C4-2B (cell line): ENCODE measurements at regions not wholly inside any gene's neighbourhood (a gene's known extent, or its start where the extent isn't known, plus 50 kb on each side); places are given as distances from the start of the nearest gene placed in this dataset.

Experiments
- H3K27ac ChIP-seq: fragments of 450-650 bp; 2 replicates; pipeline ENCODE4 v1.5.1; 2017
- ZFX ChIP-seq: fragments of 450-650 bp; IDR thresholded peaks from 2 replicates; pipeline ENCODE4 v1.6.1; 2017
- TF ChIP-seq, protein P1 (sequence below): fragments of 450-650 bp; conservative IDR thresholded peaks from 2 replicates; pipeline ENCODE4 v1.5.1; 2017; ENCODE audit warnings: mild to moderate bottlenecking

DNA sequence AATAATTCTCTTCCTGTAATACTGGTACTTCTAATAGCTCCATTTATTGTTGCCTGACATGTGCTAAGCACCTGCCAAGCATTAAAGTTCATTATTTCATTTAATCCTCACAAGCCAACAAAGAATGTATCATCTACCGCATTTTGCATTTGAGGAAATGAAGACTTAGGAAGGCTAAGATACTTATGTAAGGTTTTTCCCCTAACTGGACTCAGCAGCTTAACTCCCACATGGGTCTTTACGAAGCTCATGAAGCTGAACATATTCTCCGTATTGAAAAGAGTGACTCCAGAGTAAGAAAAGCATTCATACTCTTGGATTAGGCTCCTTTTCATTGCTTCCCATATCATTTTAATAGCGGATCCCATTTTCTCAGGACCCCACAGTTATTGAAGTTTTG lies 155.7 kb upstream of the TMEM72 start:
- TF ChIP-seq, protein P1, sequence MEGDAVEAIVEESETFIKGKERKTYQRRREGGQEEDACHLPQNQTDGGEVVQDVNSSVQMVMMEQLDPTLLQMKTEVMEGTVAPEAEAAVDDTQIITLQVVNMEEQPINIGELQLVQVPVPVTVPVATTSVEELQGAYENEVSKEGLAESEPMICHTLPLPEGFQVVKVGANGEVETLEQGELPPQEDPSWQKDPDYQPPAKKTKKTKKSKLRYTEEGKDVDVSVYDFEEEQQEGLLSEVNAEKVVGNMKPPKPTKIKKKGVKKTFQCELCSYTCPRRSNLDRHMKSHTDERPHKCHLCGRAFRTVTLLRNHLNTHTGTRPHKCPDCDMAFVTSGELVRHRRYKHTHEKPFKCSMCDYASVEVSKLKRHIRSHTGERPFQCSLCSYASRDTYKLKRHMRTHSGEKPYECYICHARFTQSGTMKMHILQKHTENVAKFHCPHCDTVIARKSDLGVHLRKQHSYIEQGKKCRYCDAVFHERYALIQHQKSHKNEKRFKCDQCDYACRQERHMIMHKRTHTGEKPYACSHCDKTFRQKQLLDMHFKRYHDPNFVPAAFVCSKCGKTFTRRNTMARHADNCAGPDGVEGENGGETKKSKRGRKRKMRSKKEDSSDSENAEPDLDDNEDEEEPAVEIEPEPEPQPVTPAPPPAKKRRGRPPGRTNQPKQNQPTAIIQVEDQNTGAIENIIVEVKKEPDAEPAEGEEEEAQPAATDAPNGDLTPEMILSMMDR: no peak
- no peak for TF ChIP-seq ZFX

DNA sequence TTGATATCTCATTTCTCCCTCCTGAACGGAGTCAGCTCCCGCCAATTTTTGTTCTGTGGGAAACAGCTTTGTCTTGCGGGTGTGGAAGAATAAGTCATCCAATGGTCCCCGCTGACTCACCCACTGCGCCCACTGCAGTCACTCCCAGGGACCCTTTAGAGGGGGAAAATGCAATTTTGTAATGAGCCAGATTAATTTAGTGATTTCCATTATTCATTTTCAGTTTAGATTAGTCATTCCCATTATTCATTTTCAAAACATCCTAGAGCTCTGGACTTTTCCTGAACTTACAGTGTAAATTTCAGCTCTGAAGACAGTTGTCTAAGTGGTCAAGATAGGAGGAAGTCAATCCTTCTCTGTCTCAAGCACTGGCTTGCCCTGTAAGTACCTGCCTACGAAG lies 154.9 kb upstream of the TMEM72 start:
- TF ChIP-seq ZFX: no peak
- H3K27ac ChIP-seq: no peak overlapping the region

More for the DNA sequence above, 155.7 kb upstream of the TMEM72 start:
- no peak overlapping the region for H3K27ac ChIP-seq

DNA sequence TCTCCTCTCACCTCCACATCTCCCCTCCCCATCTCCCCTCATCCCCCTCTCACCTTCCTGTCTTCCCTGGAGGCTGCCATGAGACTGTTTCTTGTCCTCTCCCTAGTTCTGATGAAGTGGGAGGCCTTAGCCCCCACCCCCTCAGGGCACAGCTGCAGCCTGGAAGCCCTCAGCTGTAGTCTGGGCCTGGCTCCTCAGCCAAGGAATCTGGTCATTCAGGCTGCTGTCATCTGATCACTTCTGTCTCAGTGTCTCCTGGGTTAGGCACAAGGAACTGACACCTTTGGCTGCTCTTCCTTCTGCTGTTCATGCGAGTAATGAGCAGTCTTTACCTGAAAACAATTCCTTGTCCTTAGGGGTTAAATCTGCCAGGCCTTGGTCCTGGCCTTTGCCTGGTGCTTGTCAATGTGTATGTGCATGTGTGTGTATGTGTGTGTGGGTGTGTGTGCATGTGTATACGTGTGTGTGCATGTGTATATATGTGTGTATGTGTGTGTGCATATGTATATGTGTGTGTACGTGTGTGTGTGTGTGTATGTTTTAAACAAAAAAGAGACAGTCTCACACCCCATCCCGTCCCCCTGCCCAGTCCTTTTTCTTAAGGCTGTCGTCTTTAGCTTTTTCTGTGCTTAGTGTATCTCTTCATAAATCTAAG lies 153.5 kb upstream of the TMEM72 start:
- TF ChIP-seq, protein P1: no peak
- no peak for TF ChIP-seq ZFX
- no peak overlapping the region for H3K27ac ChIP-seq

DNA sequence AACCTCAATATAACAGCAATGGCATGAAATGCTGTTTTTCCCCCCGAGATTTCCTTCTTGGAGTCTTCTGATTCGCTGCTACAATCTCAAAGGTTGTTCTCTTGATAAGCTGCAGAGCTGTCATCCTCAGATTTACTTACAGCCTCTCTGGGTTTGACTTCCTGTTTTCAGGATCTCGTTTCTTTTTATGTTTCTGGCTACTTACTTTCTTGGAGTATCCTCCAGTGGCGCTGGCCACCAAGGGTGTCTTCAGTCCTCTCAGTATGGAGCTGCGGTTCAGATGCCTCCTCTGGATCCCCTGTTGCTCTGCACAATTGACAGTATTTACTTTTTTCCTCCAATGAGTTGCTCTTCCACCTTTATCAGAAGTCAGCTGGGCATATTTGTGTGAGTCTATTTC lies 152.0 kb upstream of the TMEM72 start:
- H3K27ac ChIP-seq: no peak overlapping the region
- TF ChIP-seq, protein P1: no peak
- no peak for TF ChIP-seq ZFX

DNA sequence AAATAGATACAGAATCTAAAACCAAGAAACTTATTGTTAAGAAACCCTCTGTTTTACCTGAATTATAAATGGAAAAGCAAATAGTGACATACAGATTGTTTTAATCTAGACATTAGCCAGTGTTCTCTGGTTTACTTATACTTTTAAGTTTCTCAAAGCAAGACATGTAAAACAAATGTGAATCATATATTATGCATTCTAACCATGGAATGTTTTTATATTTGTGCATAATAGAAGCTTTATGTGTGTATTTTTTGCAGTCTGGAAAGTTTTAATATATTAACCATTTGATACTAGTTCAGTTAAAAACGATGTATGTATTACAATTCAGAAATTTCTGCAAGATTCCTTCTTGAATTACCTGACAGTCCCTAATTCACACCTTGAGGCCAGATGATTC lies 150.6 kb upstream of the TMEM72 start:
- TF ChIP-seq, protein P1: no peak
- TF ChIP-seq ZFX: no peak
- H3K27ac ChIP-seq: no peak overlapping the region

DNA sequence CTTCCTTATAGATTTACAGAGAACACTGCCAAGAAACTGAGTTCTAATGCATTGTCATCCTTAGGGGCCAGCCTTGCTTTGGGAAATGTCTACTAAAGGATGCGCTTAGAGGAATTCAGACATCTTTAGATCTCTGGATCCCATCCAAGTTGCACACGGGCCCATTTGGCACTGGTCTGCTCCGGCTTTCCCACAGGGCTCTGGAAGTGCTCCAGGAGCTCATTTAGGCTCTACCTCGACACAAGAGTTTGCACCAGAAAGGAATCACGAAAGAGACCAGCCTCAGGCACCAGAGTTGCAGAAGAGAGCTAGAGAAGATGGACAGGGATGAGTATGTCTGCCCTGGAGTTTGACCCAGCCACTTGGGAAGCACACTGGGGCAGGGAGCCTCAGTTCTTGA lies 150.1 kb upstream of the TMEM72 start:
- TF ChIP-seq ZFX: no peak
- TF ChIP-seq, protein P1: no peak

DNA sequence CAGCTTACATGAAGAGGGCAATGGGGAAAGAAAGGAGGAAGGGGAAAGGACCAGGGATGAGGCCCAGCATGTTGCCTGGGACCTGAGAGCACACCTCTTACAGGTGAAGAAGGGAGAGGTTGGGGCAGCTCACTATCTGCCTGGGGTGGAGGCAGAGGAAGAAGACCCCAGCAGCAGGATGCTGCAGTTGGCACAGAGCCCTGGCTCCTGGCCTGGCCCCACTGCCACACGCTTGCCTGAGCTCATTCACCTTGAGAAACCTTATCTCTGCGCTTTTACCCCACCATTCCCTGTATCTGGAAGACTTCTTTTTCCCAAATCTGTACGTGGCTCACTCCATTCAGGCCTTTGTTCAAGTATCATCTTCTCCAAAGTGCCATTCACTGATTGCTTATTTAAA lies 147.8 kb upstream of the TMEM72 start:
- H3K27ac ChIP-seq: no peak overlapping the region
- TF ChIP-seq ZFX: no peak
- TF ChIP-seq, protein P1: no peak

More for the DNA sequence above, 150.1 kb upstream of the TMEM72 start:
- H3K27ac ChIP-seq: no peak overlapping the region

DNA sequence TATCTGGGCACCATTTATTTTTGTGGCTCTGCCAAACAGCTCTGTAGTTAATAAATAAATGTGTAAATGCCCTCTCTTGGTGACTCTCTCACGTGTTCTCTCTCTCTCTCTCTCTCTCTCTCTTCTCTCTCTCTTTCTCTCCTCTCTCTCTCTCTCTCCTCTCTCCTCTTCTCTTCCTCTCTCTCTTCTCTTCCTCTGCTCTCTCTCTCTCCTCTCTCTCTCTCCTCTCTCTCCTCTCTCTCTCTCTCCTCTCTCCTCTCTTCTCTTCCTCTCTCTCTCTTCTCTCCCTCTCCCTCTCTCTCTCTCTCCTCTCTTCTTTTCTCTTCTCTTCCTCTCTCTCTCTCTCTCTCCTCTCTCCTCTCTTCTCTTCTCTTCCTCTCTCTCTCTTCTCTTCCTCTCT lies 145.8 kb upstream of the TMEM72 start:
- TF ChIP-seq, protein P1: no peak
- TF ChIP-seq ZFX: no peak
- H3K27ac ChIP-seq: no peak overlapping the region
